Thymus (tissue), 11 donors: ENCODE measurements at regions not wholly inside any gene's neighbourhood (a gene's known extent, or its start where the extent isn't known, plus 50 kb on each side); places are given as distances from the start of the nearest gene placed in this dataset.
"Not testable (repeated sequence)": the region's sequence is repeated elsewhere in the genome, so short reads cannot be mapped to it uniquely, and the experiment has no call there.

Experiments used
- DNase-seq, 9 donors: peaks; one replicate each; pipeline ENCODE4 v3.0.0-alpha.2; 2013; ENCODE audit warnings: low spot score in 9 of 9, low read depth in 6 of 9, missing footprints in 1 of 9
- H3K27ac ChIP-seq, 2 donors: one replicate each; pipeline ENCODE4 v1.5.1; 2013; ENCODE audit warnings: control low read depth in 1 of 2, low read depth in 1 of 2, low read length in 1 of 2, mild to moderate bottlenecking in 1 of 2, moderate library complexity in 1 of 2
- H3K27me3 ChIP-seq, 2 donors: one replicate each; pipeline ENCODE4 v1.5.1; 2013; ENCODE audit warnings: low read length in 1 of 2; ENCODE audit not compliant: control insufficient read depth in 2 of 2, insufficient read depth in 1 of 2
- H3K36me3 ChIP-seq, 2 donors: one replicate each; pipeline ENCODE4 v1.5.1; 2013; ENCODE audit warnings: low read length in 1 of 2, mild to moderate bottlenecking in 1 of 2, moderate library complexity in 1 of 2; ENCODE audit not compliant: control insufficient read depth in 2 of 2, insufficient read depth in 2 of 2
- H3K4me1 ChIP-seq, 2 donors: one replicate each; pipeline ENCODE4 v1.5.1; 2013; ENCODE audit warnings: low read length in 2 of 2; ENCODE audit not compliant: control insufficient read depth in 2 of 2, insufficient read depth in 2 of 2
- H3K4me3 ChIP-seq, 2 donors: one replicate each; pipeline ENCODE4 v1.5.1; 2013; ENCODE audit warnings: low read length in 2 of 2, control low read depth in 1 of 2, mild to moderate bottlenecking in 1 of 2
- H3K9me3 ChIP-seq, 2 donors: one replicate each; pipeline ENCODE4 v1.5.1; 2013; ENCODE audit warnings: low read length in 1 of 2, mild to moderate bottlenecking in 1 of 2; ENCODE audit not compliant: control insufficient read depth in 2 of 2, insufficient read depth in 1 of 2
- WGBS: extraction: QIAGEN DNeasy Blood & Tissue Kit; methylation state at CpG from one replicate; pipeline ENCODE4 v1.1.7; 2013; 5-methylcytosine and 5-hydroxymethylcytosine counted together
- donor health status: healthy.

DNA sequence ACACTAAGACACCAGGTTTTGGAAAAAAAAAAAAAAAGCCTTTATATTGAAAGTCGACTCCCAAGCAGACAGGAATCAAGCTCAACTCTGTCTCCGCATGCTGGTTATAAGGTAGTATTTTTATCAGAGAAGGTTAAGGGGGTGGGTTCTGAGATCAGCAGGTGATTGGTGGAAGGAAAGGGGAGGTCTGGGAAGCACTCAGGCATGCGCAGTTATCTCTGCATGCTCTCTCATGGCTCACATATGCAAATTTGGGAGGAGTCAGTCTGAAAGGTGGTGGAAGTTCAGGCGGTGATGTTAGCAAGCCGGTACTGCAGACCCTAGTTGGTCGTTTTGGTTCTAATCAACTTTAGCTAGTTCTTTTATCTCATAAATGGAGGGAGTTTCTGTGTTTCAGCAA, 357.6 kb upstream of the C16orf82 start:
- Histone ChIP-seq H3K4me1 (no peaks in the 10 kb centered on the region), H3K4me3 (no peak overlapping the region), H3K9me3 (no peaks in the 10 kb centered on the region), H3K27me3 (no peaks in the 10 kb centered on the region), H3K27ac (no peak overlapping the region), H3K36me3 (no peaks in the 10 kb centered on the region)
- 89% methylated on average over 6 of the region's 6 CpGs for WGBS
- DNase-seq, result no peak

DNA sequence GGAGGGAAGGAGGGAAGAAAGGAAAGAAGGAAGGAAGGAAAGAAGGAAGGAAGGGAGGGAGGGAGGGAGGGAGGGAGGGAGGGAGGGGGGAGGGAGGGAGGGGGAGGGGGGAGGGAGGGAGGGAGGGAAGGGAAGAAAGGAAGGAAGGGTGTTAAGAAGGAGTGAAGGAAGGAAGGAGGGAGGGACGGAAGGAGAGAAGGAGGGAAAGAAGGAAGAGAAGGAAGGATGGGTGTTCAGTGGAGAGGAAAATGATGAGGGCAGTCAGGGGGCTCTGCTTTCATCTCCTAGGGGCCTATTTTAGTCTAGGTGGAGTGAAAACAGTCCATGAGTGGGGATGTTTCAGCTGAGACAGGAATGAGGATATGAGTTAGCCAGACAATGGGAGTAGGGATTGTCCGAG, 357.0 kb upstream of the C16orf82 start:
- H3K27ac ChIP-seq, result no peak overlapping the region
- 91% methylated on average over 2 of the region's 2 CpGs for WGBS
- H3K36me3 ChIP-seq, result no peaks in the 10 kb centered on the region
- no peak for DNase-seq
- H3K4me1 ChIP-seq, result no peaks in the 10 kb centered on the region
- H3K4me3 ChIP-seq, result no peak overlapping the region
- no peaks in the 10 kb centered on the region for H3K9me3 ChIP-seq
- no peaks in the 10 kb centered on the region for H3K27me3 ChIP-seq

DNA sequence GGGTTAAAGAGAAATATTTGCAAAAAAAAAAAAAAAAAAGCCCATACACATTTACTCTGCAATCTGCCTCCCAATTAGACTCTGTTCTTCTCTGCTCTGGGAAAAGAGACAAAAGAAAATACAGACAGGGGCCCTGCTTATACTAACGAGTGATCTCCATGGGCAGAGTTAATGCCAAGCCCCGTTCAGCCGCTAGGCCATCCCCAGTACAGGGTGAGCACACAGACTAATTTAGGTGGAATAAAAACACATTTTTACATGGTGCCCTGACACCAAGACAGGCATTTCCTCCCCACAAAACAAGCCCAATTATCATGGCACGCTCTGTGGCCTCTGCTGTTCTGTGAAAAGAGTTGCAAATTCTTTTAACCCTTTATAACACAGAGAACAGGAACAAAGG, 356.3 kb upstream of the C16orf82 start:
- DNase-seq, result no peak
- H3K9me3 ChIP-seq, result no peaks in the 10 kb centered on the region
- no peak overlapping the region for H3K27ac ChIP-seq
- no peaks in the 10 kb centered on the region for H3K27me3 ChIP-seq
- no peak overlapping the region for H3K4me3 ChIP-seq
- WGBS, result 61% methylated on average over 4 of the region's 4 CpGs
- no peaks in the 10 kb centered on the region for H3K4me1 ChIP-seq
- H3K36me3 ChIP-seq, result no peaks in the 10 kb centered on the region

DNA sequence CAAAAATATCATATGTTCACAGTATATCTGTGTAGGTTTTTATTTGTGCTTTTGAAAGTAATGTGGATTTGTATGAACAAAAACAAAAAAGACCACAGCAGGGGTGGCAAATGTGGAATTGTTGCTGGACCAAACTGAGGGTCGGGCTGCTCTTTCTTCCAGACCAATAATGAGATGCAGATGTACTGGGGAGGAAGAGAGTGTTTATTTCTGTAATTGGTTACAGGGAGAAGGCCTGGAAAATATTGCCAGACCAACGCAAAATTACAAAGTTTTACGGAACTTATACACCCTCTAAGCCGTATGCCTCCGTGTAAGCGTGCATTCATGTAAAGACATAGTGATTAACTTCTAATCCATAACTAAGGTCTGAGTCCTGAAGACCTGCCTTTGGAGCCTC, 353.9 kb upstream of the C16orf82 start:
- 96% methylated on average over 6 of the region's 6 CpGs for WGBS
- no peaks in the 10 kb centered on the region for H3K9me3 ChIP-seq
- H3K36me3 ChIP-seq, result no peaks in the 10 kb centered on the region
- no peaks in the 10 kb centered on the region for H3K27me3 ChIP-seq
- H3K27ac ChIP-seq, result no peak overlapping the region
- H3K4me3 ChIP-seq, result no peak overlapping the region
- DNase-seq, result no peak
- H3K4me1 ChIP-seq, result no peaks in the 10 kb centered on the region

- Histone ChIP-seq H3K27me3 (no peaks in the 10 kb centered on the region), H3K27ac (no peak overlapping the region)
- 88% methylated on average over 1 of the region's 1 CpG for WGBS
Observed at GRCh38 chr16:26715969-26716368, 350.8 kb upstream of the C16orf82 start.

DNA sequence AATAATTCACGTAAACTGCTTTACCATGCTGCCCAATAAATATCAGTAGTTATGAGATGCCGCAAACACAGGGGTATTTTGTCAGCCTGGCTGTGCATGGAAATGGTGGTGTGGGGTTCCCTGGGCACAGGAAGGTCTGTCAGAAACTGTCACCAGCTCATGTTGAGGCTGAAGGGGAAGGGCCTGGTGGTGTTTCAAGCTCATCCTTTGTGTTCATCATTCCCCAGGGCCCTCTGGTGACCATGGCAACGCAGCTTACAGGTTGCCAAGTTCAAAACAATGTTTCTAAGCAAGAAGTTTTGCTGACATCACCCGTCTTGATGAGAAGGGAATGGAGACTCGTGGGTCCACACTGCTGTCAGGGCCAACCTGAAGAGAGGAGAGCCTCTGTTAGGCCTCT, 348.9 kb upstream of the C16orf82 start:
- no peak overlapping the region for H3K27ac ChIP-seq
- no peaks in the 10 kb centered on the region for H3K4me1 ChIP-seq
- no peaks in the 10 kb centered on the region for H3K36me3 ChIP-seq
- WGBS, result 82% methylated on average over 5 of the region's 5 CpGs
- H3K9me3 ChIP-seq, result no peaks in the 10 kb centered on the region
- no peak overlapping the region for H3K4me3 ChIP-seq
- H3K27me3 ChIP-seq, result no peaks in the 10 kb centered on the region
- no peak for DNase-seq

More at GRCh38 chr16:26715969-26716368, 350.8 kb upstream of the C16orf82 start:
- no peak overlapping the region for H3K4me3 ChIP-seq
- no peaks in the 10 kb centered on the region for H3K9me3 ChIP-seq
- no peaks in the 10 kb centered on the region for H3K36me3 ChIP-seq
- H3K4me1 ChIP-seq, result no peaks in the 10 kb centered on the region
- no peak for DNase-seq

DNA sequence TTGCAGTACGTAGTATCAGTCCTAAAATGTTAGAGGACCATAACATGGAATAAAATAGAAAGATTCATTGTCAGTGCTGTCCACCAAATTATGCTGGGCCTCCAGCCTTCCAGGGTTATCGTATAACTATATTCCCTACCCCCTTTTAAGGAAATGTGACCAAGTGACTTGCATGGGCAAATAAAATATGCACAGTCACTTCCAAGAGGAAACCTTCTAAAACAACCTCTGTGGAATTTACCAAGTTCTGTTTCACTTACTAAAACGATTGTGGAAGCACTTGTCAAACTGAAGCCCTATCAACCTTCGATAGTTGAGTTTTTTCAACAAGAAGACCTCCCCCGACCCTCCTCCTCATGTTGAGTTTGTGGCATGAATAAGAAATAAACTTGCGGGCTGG, 345.4 kb upstream of the C16orf82 start:
- Histone ChIP-seq H3K36me3 (no peaks in the 10 kb centered on the region), H3K27ac (no peak overlapping the region), H3K4me1 (no peaks in the 10 kb centered on the region), H3K27me3 (no peaks in the 10 kb centered on the region), H3K4me3 (no peak overlapping the region), H3K9me3 (no peaks in the 10 kb centered on the region)
- 50% methylated on average over 6 of the region's 6 CpGs for WGBS
- no peak for DNase-seq

GRCh38 chr16:26721957-26722356, 344.8 kb upstream of the C16orf82 start:
- H3K4me1 ChIP-seq, H3K4me3 ChIP-seq, H3K27ac ChIP-seq, H3K27me3 ChIP-seq, H3K9me3 ChIP-seq, H3K36me3 ChIP-seq, DNase-seq: not testable (repeated sequence)
- 96% methylated on average over 3 of the region's 3 CpGs for WGBS

DNA sequence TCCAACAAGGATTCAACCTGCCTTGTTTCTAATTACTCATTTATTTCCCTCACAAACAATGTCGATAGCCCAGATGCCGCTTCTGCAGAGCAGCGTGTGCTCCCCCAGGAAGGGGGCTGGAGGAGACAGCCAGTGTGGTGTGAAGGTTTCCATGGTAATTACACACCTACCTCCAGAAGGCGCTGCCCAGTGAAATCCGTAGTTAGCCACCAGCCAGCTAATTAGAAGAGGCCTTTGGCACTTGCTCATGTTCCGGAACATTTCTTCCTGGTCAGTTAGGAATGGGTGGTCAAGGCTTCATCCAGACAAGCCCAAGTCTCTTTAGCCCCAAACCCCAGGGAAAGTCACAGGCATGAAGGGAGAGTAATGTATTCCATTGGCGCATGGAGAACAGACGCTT, 342.5 kb upstream of the C16orf82 start:
- Histone ChIP-seq H3K27me3 (no peaks in the 10 kb centered on the region), H3K27ac (no peak overlapping the region), H3K4me3 (no peak overlapping the region), H3K9me3 (no peaks in the 10 kb centered on the region), H3K36me3 (no peaks in the 10 kb centered on the region), H3K4me1 (no peaks in the 10 kb centered on the region)
- no peak for DNase-seq
- WGBS, result 90% methylated on average over 8 of the region's 8 CpGs

GRCh38 chr16:26727848-26728247, 338.9 kb upstream of the C16orf82 start:
- H3K36me3 ChIP-seq, result no peaks in the 10 kb centered on the region
- H3K9me3 ChIP-seq, result no peaks in the 10 kb centered on the region
- no peak overlapping the region for H3K27ac ChIP-seq
- no peak for DNase-seq
- 17% methylated on average over 9 of the region's 9 CpGs for WGBS
- H3K4me1 ChIP-seq, result no peaks in the 10 kb centered on the region
- H3K27me3 ChIP-seq, result no peaks in the 10 kb centered on the region
- no peak overlapping the region for H3K4me3 ChIP-seq
